ENCODE measurements at regions not wholly inside any gene's neighbourhood (a gene's known extent, or its start where the extent isn't known, plus 50 kb on each side); places are given as distances from the start of the nearest gene placed in this dataset.

GRCh38 chr2:217051416-217051815, 191.6 kb upstream of the TNP1 start:
- Mint-ChIP-seq H3K4me1 (peaks cover 0 to 1% (median 0%) of the 10 kb centered on the region in 3 donors), H3K9me3 (peaks cover 0 to 2% (median 0%) of the 10 kb centered on the region in 3 donors), H3K27me3 (peaks cover 9% of the 10 kb centered on the region), H3K4me3 (no peak overlapping the region), H3K36me3 (no peaks in the 10 kb centered on the region), H3K27ac (no peak overlapping the region)

- H3K4me3 Mint-ChIP-seq = no peak overlapping the region
- H3K27me3 Mint-ChIP-seq = peaks cover 9% of the 10 kb centered on the region
- peaks cover 0 to 1% (median 0%) of the 10 kb centered on the region in 3 donors for H3K4me1 Mint-ChIP-seq
- H3K36me3 Mint-ChIP-seq = no peaks in the 10 kb centered on the region
- H3K9me3 Mint-ChIP-seq = peaks cover 0 to 2% (median 0%) of the 10 kb centered on the region in 3 donors
- no peak overlapping the region for H3K27ac Mint-ChIP-seq
Observed at GRCh38 chr2:217049956-217050355, 190.1 kb upstream of the TNP1 start.

DNA sequence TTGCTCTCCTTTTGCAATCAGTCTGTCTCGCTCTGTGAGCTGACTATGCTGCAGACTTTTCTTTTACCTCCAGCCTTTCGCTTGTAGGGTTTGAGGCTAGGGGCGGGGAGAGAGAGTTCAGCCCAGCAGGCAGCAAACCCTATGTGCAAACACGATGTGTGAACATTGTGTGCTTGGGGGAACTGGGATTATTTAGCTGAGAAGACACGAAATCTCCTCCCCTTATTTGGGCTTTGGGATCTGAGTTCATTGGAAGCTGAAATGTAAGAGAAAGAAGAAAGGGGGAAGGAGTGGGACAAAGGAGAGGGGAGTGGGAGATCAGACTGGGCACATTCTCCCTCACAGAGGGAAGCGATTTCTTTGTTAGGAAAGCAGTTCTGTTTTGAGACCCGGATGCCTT, 189.6 kb upstream of the TNP1 start:
- Mint-ChIP-seq H3K4me1 (peaks cover 0 to 1% (median 0%) of the 10 kb centered on the region in 3 donors), H3K27ac (no peak overlapping the region), H3K4me3 (no peak overlapping the region), H3K36me3 (no peaks in the 10 kb centered on the region), H3K9me3 (peaks cover 0 to 2% (median 0%) of the 10 kb centered on the region in 3 donors), H3K27me3 (peaks cover 9% of the 10 kb centered on the region)

DNA sequence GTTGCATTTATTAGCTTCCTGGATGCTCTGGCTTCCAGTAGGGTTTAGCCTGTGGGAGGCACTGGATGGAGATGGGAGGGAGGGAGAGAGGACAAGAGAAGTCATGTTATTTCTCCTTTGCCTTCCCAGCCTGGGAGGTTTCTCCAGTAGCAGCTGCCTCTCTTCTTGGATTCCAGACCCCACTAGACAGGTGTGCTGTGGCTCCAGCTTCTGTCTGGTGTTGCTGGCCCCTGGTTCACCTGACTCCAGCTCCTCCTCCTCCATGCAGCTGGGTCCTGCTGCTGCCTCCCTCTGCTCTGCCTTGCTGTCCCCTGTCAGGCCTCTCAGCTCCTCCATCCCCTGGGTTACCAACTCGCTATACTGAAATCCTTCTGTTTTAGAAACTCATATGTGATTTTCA, 188.9 kb upstream of the TNP1 start:
- Mint-ChIP-seq H3K9me3 (peaks cover 0 to under 1% (median 0%) of the 10 kb centered on the region in 3 donors), H3K27me3 (peaks cover 9% of the 10 kb centered on the region), H3K36me3 (no peaks in the 10 kb centered on the region), H3K27ac (no peak overlapping the region), H3K4me1 (peaks cover 0 to 1% (median 0%) of the 10 kb centered on the region in 3 donors), H3K4me3 (no peak overlapping the region)

- Mint-ChIP-seq H3K27ac (no peak overlapping the region), H3K9me3 (peaks cover 0 to 2% (median 0%) of the 10 kb centered on the region in 3 donors)
Observed at GRCh38 chr2:217047631-217048030, 187.8 kb upstream of the TNP1 start.

DNA sequence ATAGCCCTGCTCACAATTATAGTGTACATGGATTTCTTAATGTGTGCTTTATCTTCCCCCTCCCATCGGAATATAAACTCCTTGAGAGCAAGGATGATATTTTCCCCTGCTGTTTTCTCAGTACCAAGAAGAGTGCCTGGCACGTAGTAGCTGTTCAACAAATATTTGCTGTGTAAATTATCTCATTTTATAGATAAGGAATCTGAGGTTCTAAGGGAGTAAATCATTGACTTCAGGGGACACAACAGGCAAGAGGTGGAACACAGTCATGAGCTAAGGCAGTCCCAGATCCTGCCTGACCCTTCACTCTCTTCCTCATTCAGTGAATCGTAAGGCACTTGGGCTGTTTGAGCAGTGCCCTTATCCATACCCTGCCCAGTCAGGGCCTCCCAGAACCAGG, 187.3 kb upstream of the TNP1 start:
- H3K36me3 Mint-ChIP-seq = no peaks in the 10 kb centered on the region
- H3K27ac Mint-ChIP-seq = no peak overlapping the region
- peaks cover 0 to 2% (median 2%) of the 10 kb centered on the region in 3 donors for H3K9me3 Mint-ChIP-seq
- no peaks in the 10 kb centered on the region for H3K4me1 Mint-ChIP-seq
- no peak overlapping the region for H3K4me3 Mint-ChIP-seq
- H3K27me3 Mint-ChIP-seq = peaks cover 9% of the 10 kb centered on the region

More at GRCh38 chr2:217047631-217048030, 187.8 kb upstream of the TNP1 start:
- Mint-ChIP-seq H3K4me1 (no peaks in the 10 kb centered on the region), H3K27me3 (peaks cover 9% of the 10 kb centered on the region), H3K36me3 (no peaks in the 10 kb centered on the region), H3K4me3 (no peak overlapping the region)

DNA sequence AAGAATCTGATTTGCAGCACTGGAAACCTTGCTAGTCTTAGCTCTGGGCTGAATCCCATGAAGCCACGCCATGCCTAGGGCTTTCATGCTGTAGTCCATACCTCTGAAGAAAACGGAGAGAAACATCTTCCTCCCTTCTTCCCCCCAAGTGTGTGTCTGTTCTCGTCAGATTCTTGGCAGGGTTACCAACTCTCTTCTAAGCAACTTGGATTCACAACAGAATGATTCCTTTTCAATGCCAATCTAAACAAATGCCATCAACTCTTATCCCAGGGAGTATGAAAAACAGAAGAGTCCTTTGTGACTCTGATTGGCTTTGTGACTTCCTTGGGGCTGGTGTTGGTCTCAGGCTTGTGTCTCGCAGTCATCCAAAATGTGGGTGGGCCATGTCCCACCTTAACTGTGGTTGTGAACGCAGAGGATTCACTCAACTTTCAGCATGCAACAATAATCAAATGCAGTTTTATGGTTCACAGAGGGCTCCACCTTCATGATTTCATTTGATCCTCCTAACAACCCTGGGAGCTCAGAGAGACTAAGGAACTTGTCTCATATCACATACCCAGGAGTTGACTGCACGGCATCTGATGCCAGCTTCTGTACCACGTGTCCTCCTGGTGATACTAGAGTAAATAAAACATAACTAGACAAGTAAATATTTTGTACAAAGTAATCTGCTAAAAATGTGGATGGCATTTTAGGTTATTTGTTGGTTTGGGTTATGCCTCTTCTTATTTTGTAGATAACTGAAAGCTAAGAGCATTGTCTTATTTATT, 186.0 kb upstream of the TNP1 start:
- Mint-ChIP-seq H3K27me3 (peaks cover 9% of the 10 kb centered on the region), H3K4me1 (no peaks in the 10 kb centered on the region), H3K27ac (no peak overlapping the region), H3K4me3 (no peak overlapping the region), H3K36me3 (no peaks in the 10 kb centered on the region), H3K9me3 (peaks cover 4 to 7% (median 5%) of the 10 kb centered on the region in 3 donors)

- Mint-ChIP-seq H3K27me3 (no peaks in the 10 kb centered on the region), H3K4me3 (no peak overlapping the region), H3K36me3 (no peaks in the 10 kb centered on the region), H3K27ac (no peak overlapping the region), H3K9me3 (peaks cover 4 to 7% (median 5%) of the 10 kb centered on the region in 3 donors), H3K4me1 (no peaks in the 10 kb centered on the region)
Observed at GRCh38 chr2:217040099-217040498, 180.2 kb upstream of the TNP1 start.

DNA sequence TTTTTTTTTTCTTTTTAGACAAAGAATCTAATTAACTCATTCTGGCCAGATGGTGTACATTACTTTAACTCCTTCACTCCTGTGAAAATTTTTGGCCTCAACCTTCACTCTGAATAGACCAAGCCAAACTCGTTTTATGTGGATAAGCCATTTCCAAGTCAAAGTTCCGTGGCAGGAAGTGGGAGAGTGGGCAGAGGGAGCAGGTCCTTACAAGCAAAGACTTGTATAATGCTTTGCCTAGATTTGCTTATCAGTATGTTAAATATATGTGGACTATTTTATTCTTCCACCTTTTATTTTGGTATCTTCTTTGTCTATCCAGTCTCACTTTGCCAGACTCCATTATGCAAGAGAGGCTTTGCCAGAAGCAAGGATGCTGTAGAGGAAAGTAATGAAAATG, 178.1 kb upstream of the TNP1 start:
- H3K27ac Mint-ChIP-seq = no peak overlapping the region
- peaks cover 2% of the 10 kb centered on the region for H3K27me3 Mint-ChIP-seq
- peaks cover 3 to 7% (median 4%) of the 10 kb centered on the region in 3 donors for H3K9me3 Mint-ChIP-seq
- no peaks in the 10 kb centered on the region for H3K4me1 Mint-ChIP-seq
- H3K4me3 Mint-ChIP-seq = no peak overlapping the region
- no peaks in the 10 kb centered on the region for H3K36me3 Mint-ChIP-seq

- peaks cover 2% of the 10 kb centered on the region for H3K27me3 Mint-ChIP-seq
- H3K9me3 Mint-ChIP-seq = peaks cover 3 to 7% (median 3%) of the 10 kb centered on the region in 3 donors
Observed at GRCh38 chr2:217037353-217037752, 177.5 kb upstream of the TNP1 start.

GRCh38 chr2:217035967-217036366, 176.1 kb upstream of the TNP1 start:
- Mint-ChIP-seq H3K36me3 (no peaks in the 10 kb centered on the region), H3K27me3 (peaks cover 3% of the 10 kb centered on the region), H3K4me3 (no peak overlapping the region), H3K27ac (no peak overlapping the region), H3K9me3 (no peaks in the 10 kb centered on the region), H3K4me1 (no peaks in the 10 kb centered on the region)

More at GRCh38 chr2:217037353-217037752, 177.5 kb upstream of the TNP1 start:
- Mint-ChIP-seq H3K4me3 (no peak overlapping the region), H3K27ac (no peak overlapping the region), H3K4me1 (no peaks in the 10 kb centered on the region), H3K36me3 (no peaks in the 10 kb centered on the region)

GRCh38 chr2:217033186-217033585, 173.3 kb upstream of the TNP1 start:
- Mint-ChIP-seq H3K4me1 (no peaks in the 10 kb centered on the region), H3K27ac (no peak overlapping the region), H3K4me3 (no peak overlapping the region), H3K27me3 (peaks cover 3% of the 10 kb centered on the region), H3K36me3 (no peaks in the 10 kb centered on the region), H3K9me3 (peaks cover 0 to 2% (median 0%) of the 10 kb centered on the region in 3 donors)

- no peak overlapping the region for H3K27ac Mint-ChIP-seq
- H3K36me3 Mint-ChIP-seq = no peaks in the 10 kb centered on the region
- H3K27me3 Mint-ChIP-seq = peaks cover 3% of the 10 kb centered on the region
Observed at GRCh38 chr2:217031445-217031844, 171.6 kb upstream of the TNP1 start.

DNA sequence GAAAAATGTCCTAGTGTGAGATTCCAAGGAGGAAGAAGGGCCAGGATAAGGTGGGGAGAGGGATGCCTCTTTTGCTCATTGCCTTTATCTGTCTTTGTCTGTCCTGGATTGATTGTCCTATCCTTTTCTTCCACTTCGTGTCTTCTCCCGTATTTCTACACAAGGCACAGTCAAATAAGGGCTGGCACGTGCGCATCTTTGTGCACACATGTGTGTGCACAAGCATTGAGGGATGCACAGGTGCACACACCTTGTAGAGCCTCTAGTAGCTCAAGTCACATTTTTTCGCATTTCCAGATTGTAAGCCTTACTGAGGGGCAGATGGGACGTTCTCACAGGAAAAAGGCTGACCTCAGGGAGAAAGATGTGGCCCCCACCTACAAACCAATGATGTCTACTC, 170.2 kb upstream of the TNP1 start:
- no peaks in the 10 kb centered on the region for H3K4me1 Mint-ChIP-seq
- no peaks in the 10 kb centered on the region for H3K36me3 Mint-ChIP-seq
- H3K4me3 Mint-ChIP-seq = no peak overlapping the region
- peaks cover 3% of the 10 kb centered on the region for H3K27me3 Mint-ChIP-seq
- H3K27ac Mint-ChIP-seq = no peak overlapping the region
- peaks cover 0 to 2% (median 0%) of the 10 kb centered on the region in 3 donors for H3K9me3 Mint-ChIP-seq

More at GRCh38 chr2:217031445-217031844, 171.6 kb upstream of the TNP1 start:
- Mint-ChIP-seq H3K9me3 (peaks cover 0 to 2% (median 0%) of the 10 kb centered on the region in 3 donors), H3K4me3 (no peak overlapping the region), H3K4me1 (no peaks in the 10 kb centered on the region)

DNA sequence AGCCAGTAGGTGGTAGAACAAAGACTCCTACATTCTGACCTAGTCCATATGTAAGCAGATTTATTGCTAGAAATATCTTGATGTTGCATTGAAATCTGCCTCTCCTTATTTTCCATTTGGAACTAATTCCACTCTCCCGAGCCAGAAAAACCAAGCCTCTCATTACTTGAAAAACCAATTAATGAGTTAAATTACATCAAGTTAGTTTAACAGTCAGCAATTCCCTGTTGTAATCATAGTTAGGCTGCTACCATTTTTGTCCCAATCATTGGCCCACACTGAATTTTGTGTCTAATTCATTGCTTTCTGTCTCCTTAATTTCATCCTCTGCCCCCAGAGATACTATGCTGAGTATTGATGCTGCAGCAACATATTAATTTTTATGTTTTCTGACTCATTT, 168.3 kb upstream of the TNP1 start:
- peaks cover 2 to 4% (median 3%) of the 10 kb centered on the region in 3 donors for H3K9me3 Mint-ChIP-seq
- peaks cover 2% of the 10 kb centered on the region for H3K27me3 Mint-ChIP-seq
- no peaks in the 10 kb centered on the region for H3K4me1 Mint-ChIP-seq

DNA sequence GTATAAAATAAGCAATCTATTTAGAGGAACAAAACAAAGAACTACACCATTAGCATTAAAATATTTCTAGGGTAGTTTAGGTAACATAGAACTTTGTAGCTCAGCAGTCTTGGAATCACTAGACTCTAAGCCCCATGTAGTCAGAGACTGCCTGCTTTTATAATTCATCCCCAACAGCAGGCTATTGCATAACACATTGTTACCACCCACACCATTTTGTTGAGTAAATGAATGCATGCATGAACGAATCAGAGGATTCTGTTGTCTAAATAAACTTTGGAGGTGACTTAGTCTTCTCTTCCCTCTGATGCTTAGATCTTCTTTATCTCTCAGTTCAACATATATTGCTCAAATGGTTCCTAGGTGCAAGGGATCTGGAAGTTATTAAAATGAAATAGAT, 167.6 kb upstream of the TNP1 start:
- Mint-ChIP-seq H3K36me3 (no peaks in the 10 kb centered on the region), H3K4me3 (no peak overlapping the region), H3K9me3 (peaks cover 2 to 4% (median 3%) of the 10 kb centered on the region in 3 donors), H3K4me1 (no peaks in the 10 kb centered on the region), H3K27ac (no peak overlapping the region), H3K27me3 (peaks cover 1% of the 10 kb centered on the region)

More for the DNA sequence above, 168.3 kb upstream of the TNP1 start:
- Mint-ChIP-seq H3K36me3 (no peaks in the 10 kb centered on the region), H3K27ac (no peak overlapping the region), H3K4me3 (no peak overlapping the region)

All from IgD-negative memory B cell (primary cell).